H54 (cell line): ENCODE measurements at regions not wholly inside any gene's neighbourhood (a gene's known extent, or its start where the extent isn't known, plus 50 kb on each side); places are given as distances from the start of the nearest gene placed in this dataset.

Source experiments
- DNase-seq: peaks from one replicate; pipeline ENCODE4 v3.0.0; 2011; ENCODE audit warnings: low spot score, mixed read lengths; ENCODE audit not compliant: insufficient read length
- FAIRE-seq: peaks from 3 replicates; lab custom pipeline; 2011; peaks lifted over from hg19 to GRCh38; lab: Jason Lieb, UNC
- POLR2A ChIP-seq: IDR thresholded peaks from 2 replicates; pipeline ENCODE4 v1.6.1; 2011; ENCODE audit warnings: low read depth, mild to moderate bottlenecking, low read length

- no peak for FAIRE-seq
- TF ChIP-seq POLR2A: no peak
- DNase-seq: no peak
Measured at GRCh38 chr3:18114894-18115293, 310.2 kb downstream of the SATB1 start.

- no peak for TF ChIP-seq POLR2A
- DNase-seq (no peak), FAIRE-seq (no peak)
Measured at GRCh38 chr3:18113417-18113816, 311.7 kb downstream of the SATB1 start.

- DNase-seq (no peak), FAIRE-seq (no peak)
- TF ChIP-seq POLR2A: no peak
Measured at GRCh38 chr3:18112674-18113375, 312.3 kb downstream of the SATB1 start.

GRCh38 chr3:18111796-18112232 is 313.3 kb downstream of the SATB1 start:
- peak; percentile 83 for FAIRE-seq
- peak; percentile 25 for DNase-seq
- TF ChIP-seq POLR2A: no peak

GRCh38 chr3:18103591-18103990 is 321.5 kb downstream of the SATB1 start:
- FAIRE-seq (no peak), DNase-seq (no peak)
- no peak for TF ChIP-seq POLR2A

- no peak for DNase-seq
- TF ChIP-seq POLR2A: no peak
Measured at GRCh38 chr3:18100121-18100520, 325.0 kb downstream of the SATB1 start.

GRCh38 chr3:18099611-18100010 is 325.5 kb downstream of the SATB1 start:
- TF ChIP-seq POLR2A: no peak
- no peak for DNase-seq
- no peak for FAIRE-seq

More at GRCh38 chr3:18100121-18100520, 325.0 kb downstream of the SATB1 start:
- peak; percentile 65 for FAIRE-seq

GRCh38 chr3:18098960-18099587 is 326.1 kb downstream of the SATB1 start:
- FAIRE-seq (peak; percentile 100), DNase-seq (peak; percentile 36)
- TF ChIP-seq POLR2A: no peak

GRCh38 chr3:18097989-18098388 is 327.1 kb downstream of the SATB1 start:
- TF ChIP-seq POLR2A: no peak
- DNase-seq (no peak), FAIRE-seq (peak; percentile 41)

- no peak for DNase-seq
- FAIRE-seq: no peak
- no peak for TF ChIP-seq POLR2A
Measured at GRCh38 chr3:18097473-18097872, 327.7 kb downstream of the SATB1 start.

- FAIRE-seq (no peak), DNase-seq (no peak)
- TF ChIP-seq POLR2A: no peak
Measured at GRCh38 chr3:18092726-18093125, 332.4 kb downstream of the SATB1 start.

- FAIRE-seq (no peak), DNase-seq (no peak)
- TF ChIP-seq POLR2A: no peak
Measured at GRCh38 chr3:18090377-18090776, 334.8 kb downstream of the SATB1 start.

GRCh38 chr3:18087988-18088387 is 337.2 kb downstream of the SATB1 start:
- no peak for DNase-seq
- no peak for FAIRE-seq
- TF ChIP-seq POLR2A: no peak

GRCh38 chr3:18086760-18087159 is 338.4 kb downstream of the SATB1 start:
- FAIRE-seq (no peak), DNase-seq (no peak)
- TF ChIP-seq POLR2A: no peak

GRCh38 chr3:18086078-18086477 is 339.1 kb downstream of the SATB1 start:
- no peak for TF ChIP-seq POLR2A
- FAIRE-seq (no peak), DNase-seq (no peak)
